ENCODE measurements at regions not wholly inside any gene's neighbourhood (a gene's known extent, or its start where the extent isn't known, plus 50 kb on each side); places are given as distances from the start of the nearest gene placed in this dataset.
A peak's percentile ranks its signal among the peaks of the same experiment; 100 is the strongest.
"Not testable (repeated sequence)": the region's sequence is repeated elsewhere in the genome, so short reads cannot be mapped to it uniquely, and the experiment has no call there.

GRCh38 chr4:129972257-129972656, 876.3 kb downstream of the C4orf33 start:
- no peak for DNase-seq (ENCODE audit: low spot score)

DNA sequence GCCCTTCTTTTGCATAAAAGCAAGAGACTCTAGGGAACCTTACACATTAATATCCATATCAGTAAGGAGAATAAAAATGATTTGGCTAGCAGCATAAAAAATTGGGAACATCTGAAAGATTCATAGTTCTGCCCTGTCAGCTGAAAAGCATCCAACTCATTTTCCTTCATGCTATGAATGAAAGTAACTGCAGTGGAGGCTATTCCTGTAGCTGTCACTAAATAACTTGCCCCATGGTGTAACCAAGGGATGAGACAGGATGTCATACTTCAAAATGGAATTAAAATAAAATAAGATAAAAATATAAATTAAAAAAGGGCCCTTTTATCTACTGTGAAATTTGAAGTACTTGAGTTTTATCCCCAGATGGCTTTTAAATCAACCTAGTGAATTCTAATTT, 878.8 kb downstream of the C4orf33 start:
- no peak for DNase-seq (ENCODE audit: low spot score)

- DNase-seq (ENCODE audit: low spot score): no peak
Observed at GRCh38 chr4:129978315-129978714, 882.4 kb downstream of the C4orf33 start.

DNA sequence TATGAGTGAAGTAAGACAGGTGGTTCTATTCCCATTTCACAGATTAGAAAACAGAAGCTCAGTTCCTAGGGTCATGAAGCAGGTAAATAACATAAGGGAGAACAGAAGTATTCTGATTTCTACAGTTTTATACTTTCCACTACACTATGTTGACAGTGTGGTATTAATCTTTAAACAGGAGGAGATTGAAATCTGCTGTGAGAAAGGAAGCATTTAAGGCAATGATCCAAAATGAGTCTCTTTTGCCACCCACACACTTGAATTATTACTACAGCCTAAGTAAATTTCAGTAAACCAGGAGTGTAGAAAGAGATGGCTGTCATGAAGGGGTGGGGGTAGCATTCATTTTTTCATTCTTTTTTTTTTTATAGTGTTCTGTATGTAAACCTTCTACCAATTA, 893.0 kb downstream of the C4orf33 start:
- no peak for DNase-seq (ENCODE audit: low spot score)

- DNase-seq (ENCODE audit: low spot score): no peak
Observed at GRCh38 chr4:129994715-129995114, 898.8 kb downstream of the C4orf33 start.

- peak; percentile 76 for DNase-seq (ENCODE audit: low spot score)
Observed at GRCh38 chr4:129998436-129999150, 902.6 kb downstream of the C4orf33 start.

- no peak for DNase-seq (ENCODE audit: low spot score)
Observed at GRCh38 chr4:129999156-129999555, 903.2 kb downstream of the C4orf33 start.

GRCh38 chr4:130008461-130008860, 912.5 kb downstream of the C4orf33 start:
- DNase-seq (ENCODE audit: low spot score): no peak

DNA sequence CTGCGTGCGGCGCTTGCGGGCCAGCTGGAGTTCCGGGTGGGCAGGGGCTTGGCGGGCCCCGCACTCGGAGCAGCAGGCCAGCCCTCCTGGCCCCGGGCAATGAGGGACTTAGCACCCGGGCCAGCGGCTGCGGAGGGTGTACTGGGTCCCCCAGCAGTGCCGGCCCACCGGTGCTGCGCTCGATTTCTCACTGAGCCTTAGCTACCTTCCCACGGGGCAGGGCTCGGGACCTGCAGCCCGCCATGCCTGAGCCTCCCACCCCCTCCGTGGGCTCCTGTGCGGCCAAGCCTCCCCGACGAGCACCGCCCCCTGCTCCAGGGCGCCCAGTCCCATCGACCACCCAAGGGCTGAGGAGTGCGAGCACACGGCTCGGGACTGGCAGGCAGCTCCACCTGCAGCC, 916.9 kb downstream of the C4orf33 start:
- not testable (repeated sequence) for DNase-seq (ENCODE audit: low spot score)

DNA sequence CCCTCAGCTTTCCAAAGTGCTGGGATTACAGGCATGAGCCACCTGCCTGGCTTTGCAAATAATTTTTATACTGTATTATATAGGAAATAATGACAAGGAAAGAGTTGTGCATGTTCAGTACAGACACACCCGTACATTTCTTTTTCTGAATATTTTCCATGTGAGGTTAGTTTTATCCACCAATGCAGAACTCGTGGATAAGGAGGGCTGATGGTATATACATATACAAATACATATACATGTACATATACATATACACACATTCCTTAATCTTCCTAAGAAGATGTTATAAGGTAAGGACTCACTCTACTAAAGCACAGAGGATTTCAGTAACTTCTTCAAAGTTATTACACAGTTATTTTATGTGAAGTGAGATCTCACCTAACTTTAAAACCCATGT, 925.8 kb downstream of the C4orf33 start:
- no peak for DNase-seq (ENCODE audit: low spot score)

GRCh38 chr4:130023088-130023487, 927.1 kb downstream of the C4orf33 start:
- no peak for DNase-seq (ENCODE audit: low spot score)

- no peak for DNase-seq (ENCODE audit: low spot score)
Observed at GRCh38 chr4:130025701-130026100, 929.7 kb downstream of the C4orf33 start.

DNA sequence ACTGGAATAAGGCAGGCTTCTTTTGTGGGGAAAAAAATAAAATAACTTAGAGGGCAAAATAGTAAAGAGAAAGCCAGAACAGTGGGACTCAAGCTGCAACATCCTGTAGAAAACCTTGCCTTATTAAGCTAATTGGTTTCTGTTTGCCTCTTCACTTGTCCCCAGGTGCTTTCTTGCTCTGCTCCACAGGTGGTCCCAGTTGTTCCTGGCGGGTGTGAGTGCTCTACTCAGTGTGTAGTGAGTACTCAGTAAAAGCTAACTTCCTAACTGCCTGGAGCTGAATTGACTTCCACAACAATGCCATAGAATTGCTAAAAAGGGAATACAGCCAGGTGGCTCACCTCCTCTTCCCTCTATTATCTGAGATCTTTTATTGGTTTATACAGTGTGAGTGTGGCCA, 930.2 kb downstream of the C4orf33 start:
- DNase-seq (ENCODE audit: low spot score): no peak

DNA sequence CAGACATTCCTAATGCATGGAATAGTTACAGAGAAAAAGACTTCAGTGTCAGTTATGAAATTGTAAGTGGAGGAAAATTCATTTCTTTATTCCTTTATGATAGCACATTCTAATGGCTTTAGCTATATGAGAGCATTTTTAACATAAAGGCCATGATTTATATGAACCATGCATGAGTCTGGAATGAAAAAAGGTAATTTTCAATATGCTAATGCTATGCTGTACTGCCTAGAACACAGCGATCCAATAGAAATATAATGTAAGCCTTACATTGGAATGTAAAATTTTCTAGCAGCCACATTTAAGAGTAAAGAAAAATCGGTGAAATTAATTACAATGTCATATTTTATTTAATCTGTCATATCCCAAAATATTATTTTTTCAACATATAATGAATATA, 932.0 kb downstream of the C4orf33 start:
- no peak for DNase-seq (ENCODE audit: low spot score)

DNA sequence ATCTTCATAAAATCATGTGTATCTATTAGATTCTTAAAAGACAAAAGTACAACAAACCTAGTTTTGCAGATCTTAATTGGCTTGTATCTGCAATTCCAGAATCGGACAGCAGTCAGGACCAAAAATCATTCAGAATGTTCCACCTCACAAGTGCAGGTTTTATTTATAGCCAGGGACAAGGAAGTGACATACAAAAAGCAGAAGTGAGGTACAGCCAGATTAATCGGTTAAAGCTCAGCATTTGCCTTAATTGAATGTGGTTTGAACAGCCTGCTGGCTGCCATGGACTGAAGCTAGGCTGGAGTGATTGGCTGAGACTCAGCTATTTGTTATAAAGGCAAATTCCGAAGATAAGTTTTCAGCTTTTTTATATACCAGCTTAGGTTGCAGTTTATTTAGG, 932.6 kb downstream of the C4orf33 start:
- no peak for DNase-seq (ENCODE audit: low spot score)

DNA sequence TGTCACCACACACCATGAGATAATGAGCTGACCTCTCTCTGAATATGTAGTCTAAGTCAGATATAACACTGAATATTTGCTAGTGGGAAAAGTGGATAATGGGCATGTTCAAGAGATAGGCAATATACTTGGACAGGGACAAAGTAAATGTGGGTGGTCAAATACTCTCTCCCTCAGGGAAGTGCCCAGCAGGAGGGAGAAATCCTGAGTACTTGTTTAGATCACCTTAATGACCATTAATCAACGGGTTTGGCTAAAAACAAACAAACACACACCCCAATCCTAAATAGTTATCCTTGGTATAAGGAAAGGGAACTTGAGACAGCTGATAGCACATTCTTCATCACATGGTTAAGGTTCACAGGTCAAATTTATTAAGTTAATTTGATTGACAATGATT, 933.5 kb downstream of the C4orf33 start:
- no peak for DNase-seq (ENCODE audit: low spot score)

- no peak for DNase-seq (ENCODE audit: low spot score)
Observed at GRCh38 chr4:130031858-130032257, 935.9 kb downstream of the C4orf33 start.

DNA sequence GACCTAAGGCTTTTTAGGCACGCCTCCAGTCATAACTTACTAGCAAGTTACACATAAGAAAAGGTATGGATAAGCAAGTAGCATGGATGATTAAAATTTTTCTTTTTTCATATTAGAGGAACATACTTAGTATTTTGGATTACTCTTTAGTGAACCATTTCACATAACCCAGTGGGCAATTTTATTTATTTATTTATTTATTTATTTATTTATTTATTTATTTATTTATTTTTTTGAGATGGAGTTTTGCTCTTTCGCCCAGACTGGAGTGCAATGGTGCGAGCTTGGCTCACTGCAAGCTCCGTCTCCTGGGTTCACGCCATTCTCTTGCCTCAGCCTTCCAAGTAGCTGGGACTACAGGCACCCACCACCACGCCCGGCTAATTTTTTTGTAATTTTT, 937.7 kb downstream of the C4orf33 start:
- DNase-seq (ENCODE audit: low spot score): not testable (repeated sequence)

DNA sequence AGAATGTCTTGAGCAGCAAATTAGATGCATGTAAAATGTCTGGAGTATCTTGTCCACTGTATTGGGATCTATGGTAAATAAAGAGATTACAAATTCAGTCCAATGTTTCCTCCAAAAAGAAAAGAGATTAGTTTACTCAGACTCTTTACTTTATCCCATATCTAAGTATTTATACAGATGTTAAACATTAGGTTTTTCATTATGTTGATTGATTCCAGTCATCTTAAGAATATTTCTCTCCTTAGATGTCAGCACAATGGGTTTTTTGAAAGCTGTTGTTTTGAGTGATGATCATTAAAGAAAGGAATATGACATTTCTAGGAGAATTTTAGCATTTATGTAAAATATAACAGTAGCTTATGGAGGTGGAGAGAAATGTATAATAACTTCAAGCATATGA, 938.9 kb downstream of the C4orf33 start:
- DNase-seq (ENCODE audit: low spot score): no peak

DNA sequence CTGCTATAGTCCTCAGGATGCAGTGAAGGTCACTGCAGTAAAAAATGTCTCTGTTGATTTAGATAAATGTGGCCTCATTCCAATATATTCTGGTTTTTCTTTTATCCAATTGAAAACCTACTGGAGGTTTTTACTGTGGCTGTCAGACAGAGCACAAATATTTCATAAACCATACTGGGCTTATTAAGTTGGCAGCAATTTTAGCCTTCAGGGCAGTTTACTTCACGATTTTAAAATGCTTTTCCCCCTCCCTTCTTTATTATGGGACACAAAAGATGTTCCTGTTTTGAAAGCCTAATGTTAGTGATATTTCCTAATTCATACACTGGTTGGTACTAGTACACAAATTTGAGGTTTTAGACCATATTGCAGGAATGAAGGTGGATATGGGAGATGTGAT, 939.4 kb downstream of the C4orf33 start:
- no peak for DNase-seq (ENCODE audit: low spot score)

GRCh38 chr4:130037866-130038265, 941.9 kb downstream of the C4orf33 start:
- not testable (repeated sequence) for DNase-seq (ENCODE audit: low spot score)

GRCh38 chr4:130038540-130038939, 942.6 kb downstream of the C4orf33 start:
- DNase-seq (ENCODE audit: low spot score): not testable (repeated sequence)

DNA sequence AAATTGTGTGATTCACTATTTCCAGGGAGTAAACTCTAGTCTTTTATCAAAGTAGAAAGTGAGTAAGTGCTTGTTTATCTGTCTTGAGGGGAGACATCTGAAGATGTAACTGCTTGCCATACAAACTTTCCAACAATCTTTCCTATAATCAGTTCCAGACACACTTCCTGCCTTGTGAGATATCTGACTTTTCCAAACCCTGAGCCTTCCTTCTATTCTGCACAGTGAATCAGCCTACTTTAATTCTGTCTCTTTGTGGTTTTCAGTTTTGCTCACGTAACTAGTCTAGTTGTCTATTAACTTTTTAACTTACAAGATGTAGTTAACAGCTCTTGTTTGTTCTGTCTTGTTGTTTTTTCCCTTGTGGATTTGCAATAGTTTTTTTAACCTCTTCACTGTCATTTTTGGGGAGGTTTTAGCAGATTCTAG, 947.8 kb downstream of the C4orf33 start:
- no peak for DNase-seq (ENCODE audit: low spot score)

Data from mesenteric fat pad (tissue), 1 donor.